Right lobe of liver (tissue), 4 donors: ENCODE measurements at regions not wholly inside any gene's neighbourhood (a gene's known extent, or its start where the extent isn't known, plus 50 kb on each side); places are given as distances from the start of the nearest gene placed in this dataset.

Experiments
- POLR2A ChIP-seq: fragments of 450-650 bp; IDR thresholded peaks from one replicate; pipeline ENCODE4 v1.6.1; 2017; ENCODE audit warnings: antibody characterized with exemption, mild to moderate bottlenecking
- TF ChIP-seq, protein P1 (sequence below), 4 donors: fragments of 200-600 bp in 3 of 4; fragments of 450-650 bp in 1 of 4; IDR thresholded peaks; one replicate each; pipeline versions ENCODE4 v1.5.1 to v1.8.0; 2016 to 2022; ENCODE audit warnings: antibody characterized with exemption in 4 of 4, mild to moderate bottlenecking in 2 of 4
- donor health status: DM: no; HTN: no; CAD: no.
- donor health status: DM: no; HTN: no; CAD: no.
- donor health status: DM: no; HTN: yes; CAD: no.

DNA sequence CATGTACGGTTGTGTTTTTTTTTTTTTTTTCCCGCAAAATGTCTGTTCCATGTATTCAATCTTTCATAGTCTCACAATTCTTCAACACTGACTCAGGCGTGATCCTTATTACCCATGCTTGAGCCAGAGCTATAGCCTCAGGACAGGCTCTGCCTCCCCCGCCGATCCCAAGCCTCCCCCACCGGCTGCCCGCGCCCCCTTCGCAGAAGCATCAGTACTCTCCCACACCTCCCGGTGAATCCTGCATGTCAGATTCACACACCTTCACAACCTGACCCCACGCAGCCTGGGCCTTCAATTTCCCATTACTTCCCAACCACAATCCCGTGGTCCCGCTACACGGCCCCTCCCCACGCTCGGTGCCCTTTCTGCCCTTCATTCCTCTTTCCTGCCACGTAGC lies 401.5 kb upstream of the JARID2 start:
- TF ChIP-seq, protein P1, sequence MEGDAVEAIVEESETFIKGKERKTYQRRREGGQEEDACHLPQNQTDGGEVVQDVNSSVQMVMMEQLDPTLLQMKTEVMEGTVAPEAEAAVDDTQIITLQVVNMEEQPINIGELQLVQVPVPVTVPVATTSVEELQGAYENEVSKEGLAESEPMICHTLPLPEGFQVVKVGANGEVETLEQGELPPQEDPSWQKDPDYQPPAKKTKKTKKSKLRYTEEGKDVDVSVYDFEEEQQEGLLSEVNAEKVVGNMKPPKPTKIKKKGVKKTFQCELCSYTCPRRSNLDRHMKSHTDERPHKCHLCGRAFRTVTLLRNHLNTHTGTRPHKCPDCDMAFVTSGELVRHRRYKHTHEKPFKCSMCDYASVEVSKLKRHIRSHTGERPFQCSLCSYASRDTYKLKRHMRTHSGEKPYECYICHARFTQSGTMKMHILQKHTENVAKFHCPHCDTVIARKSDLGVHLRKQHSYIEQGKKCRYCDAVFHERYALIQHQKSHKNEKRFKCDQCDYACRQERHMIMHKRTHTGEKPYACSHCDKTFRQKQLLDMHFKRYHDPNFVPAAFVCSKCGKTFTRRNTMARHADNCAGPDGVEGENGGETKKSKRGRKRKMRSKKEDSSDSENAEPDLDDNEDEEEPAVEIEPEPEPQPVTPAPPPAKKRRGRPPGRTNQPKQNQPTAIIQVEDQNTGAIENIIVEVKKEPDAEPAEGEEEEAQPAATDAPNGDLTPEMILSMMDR (IDR thresholded peaks at IDR 0.05): no peak
- no peak for TF ChIP-seq POLR2A
